Activated CD4-positive, alpha-beta T cell treated with anti-CD3 and anti-CD28 coated beads, Interleukin-2, amount 50 U/mL, for 1 hour (primary cell): ENCODE measurements at regions not wholly inside any gene's neighbourhood (a gene's known extent, or its start where the extent isn't known, plus 50 kb on each side); places are given as distances from the start of the nearest gene placed in this dataset.
"Not testable (repeated sequence)": the region's sequence is repeated elsewhere in the genome, so short reads cannot be mapped to it uniquely, and the experiment has no call there.

ENCODE experiments used
- DNase-seq: peaks from one replicate; pipeline ENCODE4 v3.0.0-alpha.2; 2020

- DNase-seq: no peak
Observed at GRCh38 chr20:60785301-60785700, 466.8 kb upstream of the CDH4 start.

- DNase-seq: no peak
Observed at GRCh38 chr20:60785785-60786184, 466.3 kb upstream of the CDH4 start.

DNA sequence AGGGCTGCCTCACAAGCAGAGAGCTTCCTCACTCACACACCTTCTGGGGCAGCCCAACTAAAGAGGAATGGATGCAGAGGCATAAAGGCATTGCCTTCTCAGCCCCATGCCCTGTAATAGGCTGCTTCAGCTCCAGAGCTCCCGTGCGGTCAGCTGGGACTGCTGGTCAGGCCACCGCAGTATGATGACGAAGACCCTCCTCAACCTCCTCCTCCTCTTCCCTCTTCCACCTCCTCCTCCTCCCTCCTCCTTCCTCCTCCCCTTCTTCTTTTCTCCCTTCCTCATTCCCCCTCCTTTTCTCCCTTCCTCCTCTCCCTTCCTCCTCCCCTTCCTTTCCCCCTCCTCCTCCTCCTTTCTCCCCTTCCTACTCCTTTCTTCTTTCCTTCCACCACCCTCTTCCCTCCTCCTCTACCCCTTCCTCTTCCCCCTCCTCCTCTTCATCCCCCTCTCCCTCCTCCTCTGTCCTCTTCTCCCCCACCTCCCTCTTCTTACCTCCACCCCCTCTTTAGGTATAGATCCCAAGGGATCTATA, 465.3 kb upstream of the CDH4 start:
- DNase-seq: no peak

GRCh38 chr20:60787276-60787675, 464.8 kb upstream of the CDH4 start:
- DNase-seq: no peak

GRCh38 chr20:60788070-60788469, 464.0 kb upstream of the CDH4 start:
- DNase-seq: no peak

DNA sequence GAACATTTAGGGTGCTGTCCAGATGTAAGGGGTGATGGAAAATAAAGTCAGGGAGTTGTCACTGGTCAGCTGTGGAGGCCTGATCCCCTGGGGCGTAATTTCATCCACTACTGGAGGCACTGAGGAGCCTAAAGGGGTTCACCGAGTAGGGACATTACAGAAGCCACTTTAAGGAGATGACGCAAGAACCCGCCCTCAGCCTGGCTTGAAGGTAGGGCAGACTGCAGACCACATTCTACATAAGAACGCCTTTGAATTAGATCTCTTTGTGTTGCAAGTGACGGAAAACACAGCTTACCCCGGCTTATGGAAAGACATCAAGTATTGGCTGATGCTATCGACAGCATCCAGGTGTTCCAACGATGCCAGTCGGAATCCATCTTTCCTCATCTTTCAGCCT, 462.7 kb upstream of the CDH4 start:
- DNase-seq: no peak

GRCh38 chr20:60790339-60790738, 461.7 kb upstream of the CDH4 start:
- DNase-seq: not testable (repeated sequence)

- no peak for DNase-seq
Observed at GRCh38 chr20:60791823-60792222, 460.2 kb upstream of the CDH4 start.

DNA sequence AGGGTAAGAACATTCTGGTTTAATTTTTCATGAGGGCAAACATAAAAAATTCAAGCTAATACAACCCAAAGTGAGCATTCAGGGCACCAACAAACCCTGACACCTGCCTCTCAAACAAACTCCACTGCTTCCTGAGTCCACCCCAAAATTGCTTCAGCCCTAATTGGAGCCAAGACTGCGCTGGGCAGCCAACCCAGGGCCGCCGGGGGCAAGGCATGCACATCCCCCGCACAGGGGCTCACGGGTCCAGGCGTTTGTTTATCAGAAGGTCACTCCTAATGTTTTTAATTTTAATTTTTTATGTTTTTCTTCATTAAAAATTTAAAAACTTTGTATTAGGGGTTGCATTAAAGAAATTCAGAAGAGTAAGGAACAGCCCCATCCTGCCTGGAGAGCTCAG, 459.1 kb upstream of the CDH4 start:
- DNase-seq: no peak

- no peak for DNase-seq
Observed at GRCh38 chr20:60794674-60795073, 457.4 kb upstream of the CDH4 start.

DNA sequence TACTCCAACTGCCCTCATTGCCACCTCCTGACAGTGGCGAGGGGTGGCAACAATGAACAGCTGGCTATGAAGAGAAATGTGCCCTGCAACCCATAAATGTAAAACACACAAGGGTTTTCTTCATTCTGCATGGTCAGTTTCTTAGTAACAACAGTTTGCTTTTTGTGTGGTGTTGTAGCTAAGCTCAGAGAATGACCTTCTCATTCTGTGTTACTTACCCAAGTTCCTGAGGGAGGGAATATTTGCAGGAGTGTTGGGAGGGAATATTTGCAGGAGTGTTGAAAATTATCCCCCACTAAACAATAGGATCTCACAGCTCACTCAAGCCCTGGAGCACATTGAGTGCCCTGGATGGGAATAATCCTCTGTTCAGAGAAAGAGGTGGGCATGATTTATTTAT, 456.4 kb upstream of the CDH4 start:
- no peak for DNase-seq

DNA sequence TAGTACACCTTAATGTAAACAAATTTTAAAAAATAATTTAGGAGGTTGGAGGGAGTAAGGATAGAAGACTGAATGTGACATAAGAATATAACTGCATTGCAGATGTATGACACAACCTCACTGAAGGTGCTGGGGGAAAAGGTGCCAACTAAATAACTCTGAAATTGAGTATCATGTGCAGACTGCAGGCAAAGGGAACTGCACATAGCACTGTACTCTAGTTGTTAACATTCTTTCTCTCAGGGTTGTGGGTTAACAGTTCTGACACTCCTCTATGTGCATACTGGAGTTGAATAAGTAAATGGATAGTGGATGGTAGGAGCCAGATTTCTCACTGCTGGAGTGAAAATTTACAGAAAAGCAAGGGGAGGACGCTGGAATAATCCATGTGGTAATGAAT, 451.9 kb upstream of the CDH4 start:
- no peak for DNase-seq

DNA sequence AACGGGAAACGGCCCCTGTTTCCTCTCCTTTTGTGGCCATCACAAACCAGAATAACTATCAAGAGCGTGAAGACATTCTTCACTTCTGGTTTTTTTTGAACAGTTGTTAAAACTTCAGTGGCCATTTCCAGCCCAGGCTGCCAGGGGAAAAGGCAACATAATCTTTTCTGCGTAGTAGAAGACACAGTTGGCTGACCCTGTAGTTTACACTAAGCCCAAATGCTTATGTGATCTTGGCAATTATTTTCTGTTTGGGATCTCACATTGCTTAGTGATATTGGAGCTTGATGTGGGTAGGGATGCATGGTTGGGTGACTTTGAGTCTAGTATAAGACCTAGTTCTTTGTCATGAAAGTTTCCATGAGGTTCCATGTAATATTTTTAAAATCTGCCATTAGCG, 449.4 kb upstream of the CDH4 start:
- no peak for DNase-seq

DNA sequence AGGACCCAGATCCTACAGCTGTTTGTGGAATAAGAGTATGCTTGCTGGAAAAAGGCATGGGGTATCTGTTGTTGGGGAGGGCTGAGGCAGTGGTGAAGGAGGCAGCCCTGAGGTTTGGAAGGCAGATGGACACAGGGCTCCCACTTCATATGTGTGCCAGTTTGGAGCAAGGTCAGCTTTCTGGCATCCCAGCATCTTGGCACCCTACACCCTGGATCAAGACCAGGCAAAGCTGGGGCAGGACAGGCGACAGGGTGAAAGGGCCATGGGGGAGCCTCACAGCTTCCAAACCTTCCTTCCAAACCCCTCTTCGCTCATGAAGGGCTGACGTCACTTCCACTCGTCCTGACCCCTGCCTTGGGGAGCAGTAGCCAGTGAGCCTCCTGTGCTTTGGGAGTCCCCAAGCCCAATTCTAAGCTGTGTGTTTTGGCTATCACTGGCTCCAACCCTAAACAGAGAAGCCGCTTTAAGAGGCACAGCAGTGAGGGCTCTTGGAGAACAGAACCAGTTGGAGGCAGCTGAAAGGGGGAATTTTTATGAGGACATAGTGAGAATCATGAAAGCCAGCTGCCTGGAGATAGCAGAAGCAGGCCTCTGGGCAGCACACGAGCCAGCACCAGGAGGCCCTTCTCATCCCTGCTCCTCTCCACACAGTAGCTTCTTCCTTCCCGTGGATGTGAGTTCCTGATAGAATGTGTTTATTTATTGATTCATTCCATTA, 448.6 kb upstream of the CDH4 start:
- DNase-seq: no peak

- no peak for DNase-seq
Observed at GRCh38 chr20:60804240-60804917, 447.7 kb upstream of the CDH4 start.

GRCh38 chr20:60804918-60805630, 447.0 kb upstream of the CDH4 start:
- no peak for DNase-seq

DNA sequence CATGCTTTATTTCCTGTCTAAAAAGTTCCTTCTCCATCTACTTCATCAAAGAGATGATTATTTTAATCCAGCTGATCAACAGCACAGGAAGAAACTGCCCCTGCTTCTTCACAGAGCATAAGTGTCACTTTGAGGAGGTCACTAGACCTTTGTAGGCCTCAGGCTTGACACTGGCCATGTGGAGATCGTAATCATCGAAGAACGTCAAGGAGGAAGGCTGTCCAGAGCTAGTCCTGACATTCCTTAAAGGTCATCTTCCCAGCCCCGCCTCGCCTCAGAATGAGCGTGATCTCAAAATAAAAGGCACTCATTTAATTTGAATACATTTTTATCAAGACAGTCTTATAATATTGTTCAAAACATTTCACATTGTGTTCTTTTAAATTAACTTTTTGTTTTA, 445.7 kb upstream of the CDH4 start:
- DNase-seq: no peak

DNA sequence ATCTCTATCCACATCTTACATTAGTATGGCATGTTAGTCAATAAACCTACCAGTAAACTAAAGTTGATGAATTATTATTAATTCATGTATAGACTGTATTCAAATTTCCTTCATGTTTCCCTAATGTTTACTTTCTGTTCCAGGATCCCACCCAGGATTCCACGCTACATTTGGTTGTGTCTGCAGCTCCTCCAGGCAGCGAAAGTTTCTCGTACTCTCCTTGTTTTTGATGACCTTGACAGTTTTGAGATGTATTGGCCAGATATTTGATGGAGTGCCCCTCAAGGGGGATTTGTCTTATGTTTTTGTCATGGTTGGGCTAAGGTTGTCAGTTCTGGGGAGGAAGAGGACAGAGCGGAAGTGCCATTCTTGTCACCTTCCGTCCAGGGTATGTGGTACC, 445.2 kb upstream of the CDH4 start:
- no peak for DNase-seq

GRCh38 chr20:60808003-60808672, 443.9 kb upstream of the CDH4 start:
- no peak for DNase-seq

DNA sequence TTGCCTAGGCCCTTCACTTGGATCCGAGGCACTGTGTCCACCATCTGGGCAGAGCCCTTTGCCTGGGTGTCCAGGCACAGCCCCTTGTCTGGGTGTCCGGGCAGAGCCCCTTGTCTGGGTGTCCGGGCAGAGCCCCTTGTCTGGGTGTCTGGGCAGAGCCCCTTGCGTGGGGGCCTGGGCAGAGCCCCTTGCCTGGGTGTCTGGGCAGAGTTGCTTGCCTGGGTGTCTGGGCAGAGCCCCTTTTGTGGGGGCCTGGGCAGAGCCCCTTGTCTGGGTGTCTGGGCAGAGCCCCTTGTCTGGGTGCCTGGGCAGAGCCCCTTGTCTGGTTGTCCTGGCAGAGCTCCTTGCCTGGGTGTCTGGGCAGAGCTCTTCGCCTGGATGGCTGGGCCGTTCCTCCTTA, 443.4 kb upstream of the CDH4 start:
- no peak for DNase-seq

- DNase-seq: no peak
Observed at GRCh38 chr20:60810561-60810960, 441.5 kb upstream of the CDH4 start.

- DNase-seq: no peak
Observed at GRCh38 chr20:60812561-60812960, 439.5 kb upstream of the CDH4 start.

- no peak for DNase-seq
Observed at GRCh38 chr20:60813066-60813465, 439.0 kb upstream of the CDH4 start.
